VCaP (cell line): ENCODE measurements at regions not wholly inside any gene's neighbourhood (a gene's known extent, or its start where the extent isn't known, plus 50 kb on each side); places are given as distances from the start of the nearest gene placed in this dataset.

Experiments
- H3K27ac ChIP-seq: fragments of 450-650 bp; 2 replicates; pipeline ENCODE4 v1.5.1; 2017
- CTCF ChIP-seq: fragments of 450-650 bp; conservative IDR thresholded peaks from 2 replicates; pipeline ENCODE4 v1.5.1; 2017; ENCODE audit warnings: mild to moderate bottlenecking, moderate library complexity

GRCh38 chr2:65730186-65730585 lies 297.8 kb upstream of the SPRED2 start:
- TF ChIP-seq CTCF = no peak
- no peak overlapping the region for H3K27ac ChIP-seq

GRCh38 chr2:65729246-65729645 lies 296.8 kb upstream of the SPRED2 start:
- TF ChIP-seq CTCF = no peak
- no peak overlapping the region for H3K27ac ChIP-seq

- TF ChIP-seq CTCF = no peak
- no peak overlapping the region for H3K27ac ChIP-seq
Observed at GRCh38 chr2:65728477-65729180, 296.2 kb upstream of the SPRED2 start.

GRCh38 chr2:65727816-65728215 lies 295.4 kb upstream of the SPRED2 start:
- TF ChIP-seq CTCF = no peak
- H3K27ac ChIP-seq = no peak overlapping the region

- H3K27ac ChIP-seq = no peak overlapping the region
- TF ChIP-seq CTCF = no peak
Observed at GRCh38 chr2:65727381-65727780, 295.0 kb upstream of the SPRED2 start.

GRCh38 chr2:65724752-65725151 lies 292.4 kb upstream of the SPRED2 start:
- TF ChIP-seq CTCF = no peak
- no peak overlapping the region for H3K27ac ChIP-seq

GRCh38 chr2:65724336-65724735 lies 291.9 kb upstream of the SPRED2 start:
- H3K27ac ChIP-seq = no peak overlapping the region
- TF ChIP-seq CTCF = no peak
